Prostate gland (tissue), 2 donors: ENCODE measurements at regions not wholly inside any gene's neighbourhood (a gene's known extent, or its start where the extent isn't known, plus 50 kb on each side); places are given as distances from the start of the nearest gene placed in this dataset.

Experiments
- CTCF ChIP-seq, 4 experiments: fragments of 200-600 bp in 2 of 4; fragments of 450-650 bp in 2 of 4; sonication (generic) in 2 of 4; IDR thresholded peaks; 1 replicate in 3 of 4; 2 replicates in 1 of 4; pipeline ENCODE4 v1.5.1; 2016 to 2019; ENCODE audit warnings: antibody characterized with exemption in 4 of 4, mild to moderate bottlenecking in 2 of 4, moderate library complexity in 2 of 4
- POLR2A ChIP-seq: fragments of 450-650 bp; IDR thresholded peaks from one replicate; pipeline ENCODE4 v1.6.1; 2016; ENCODE audit warnings: antibody characterized with exemption, mild to moderate bottlenecking
- POLR2AphosphoS5 ChIP-seq: sonication (generic); formaldehyde crosslinking; IDR thresholded peaks from one replicate; pipeline ENCODE4 v1.6.1; 2017; ENCODE audit warnings: antibody characterized with exemption

DNA sequence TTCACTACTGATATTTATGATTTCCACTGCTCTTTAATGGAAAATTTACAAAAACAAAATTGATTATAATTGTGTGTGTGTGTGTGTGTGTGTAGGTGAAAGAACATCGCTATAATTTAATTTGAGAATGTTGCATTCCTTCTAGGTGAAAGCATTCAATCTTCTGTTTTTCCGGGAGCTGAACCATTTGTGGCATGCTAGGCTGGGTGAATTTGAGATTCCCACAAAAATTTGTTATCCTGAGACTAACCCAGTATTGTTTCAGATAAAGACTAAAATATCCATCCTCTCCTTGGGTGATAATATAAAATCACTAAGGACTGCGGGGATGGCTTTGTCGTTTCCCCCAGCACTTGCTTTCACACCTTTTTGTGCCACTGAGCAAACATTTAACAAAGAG is 911.2 kb upstream of the PIK3C3 start:
- no peak for TF ChIP-seq CTCF (IDR thresholded peaks at IDR 0.05)
- TF ChIP-seq POLR2AphosphoS5: no peak
- no peak for TF ChIP-seq POLR2A
